CD4-positive, alpha-beta T cell (primary cell): ENCODE measurements at regions not wholly inside any gene's neighbourhood (a gene's known extent, or its start where the extent isn't known, plus 50 kb on each side); places are given as distances from the start of the nearest gene placed in this dataset.
"Not testable (repeated sequence)": the region's sequence is repeated elsewhere in the genome, so short reads cannot be mapped to it uniquely, and the experiment has no call there.

Experiments used
- ATAC-seq: fragments of 200-7000 bp; cut with Tn5 transposase; one replicate; pipeline ENCODE4 v1.10.0; 2022; ENCODE audit warnings: mild to moderate bottlenecking; ENCODE audit not compliant: poor library complexity
- CTCF ChIA-PET: fragments of 350-600 bp; sonication (Branson Sonifier 250); formaldehyde crosslinking; loops from one replicate; lab custom pipeline; 2021; ENCODE audit warnings: antibody characterized with exemption, inconsistent platforms; lab: Charles Lee
- POLR2A ChIA-PET: fragments of 350-600 bp; sonication (Branson Sonifier 250); formaldehyde crosslinking; loops from one replicate; lab custom pipeline; 2021; ENCODE audit warnings: antibody characterized with exemption, inconsistent platforms; lab: Charles Lee
- DNase-seq, 14 experiments: peaks; one replicate each; pipeline ENCODE4 v3.0.0-alpha.2; 2013 to 2020; ENCODE audit warnings: mixed read lengths in 2 of 14
- H3K27ac ChIP-seq, 2 donors: one replicate each; pipeline versions ENCODE4 v1.5.1 to v1.7.0; 2013; ENCODE audit warnings: low read length in 2 of 2, low read depth in 1 of 2, mild to moderate bottlenecking in 1 of 2
- H3K27me3 ChIP-seq, 2 experiments: 1 replicate in 1 of 2; 2 replicates in 1 of 2; pipeline versions ENCODE4 v1.6.1 to v1.7.0; 2013; ENCODE audit warnings: low read length in 2 of 2, control low read depth in 1 of 2, mild to moderate bottlenecking in 1 of 2, moderate library complexity in 1 of 2; ENCODE audit not compliant: insufficient read depth in 2 of 2, control insufficient read depth in 1 of 2
- H3K36me3 ChIP-seq: one replicate; pipeline ENCODE4 v1.6.1; 2013; ENCODE audit warnings: low read length, control low read depth; ENCODE audit not compliant: insufficient read depth
- H3K4me1 ChIP-seq: one replicate; pipeline ENCODE4 v1.6.1; 2013; ENCODE audit warnings: low read length, control low read depth; ENCODE audit not compliant: insufficient read depth
- H3K4me3 ChIP-seq: one replicate; pipeline ENCODE4 v1.5.1; 2013; ENCODE audit warnings: mild to moderate bottlenecking, low read length, moderate library complexity
- H3K9me3 ChIP-seq, 2 experiments: 1 replicate in 1 of 2; 2 replicates in 1 of 2; pipeline versions ENCODE4 v1.6.1 to v1.7.0; 2013; ENCODE audit warnings: low read length in 2 of 2, mild to moderate bottlenecking in 2 of 2, control low read depth in 1 of 2, moderate library complexity in 1 of 2; ENCODE audit not compliant: control insufficient read depth in 1 of 2, insufficient read depth in 1 of 2
- H3K27ac Mint-ChIP-seq: one replicate; pipeline ENCODE4 v1.8.0; 2020; ENCODE audit warnings: mixed read lengths
- H3K27me3 Mint-ChIP-seq: one replicate; pipeline ENCODE4 v1.8.0; 2021; ENCODE audit warnings: mixed read lengths
- H3K36me3 Mint-ChIP-seq: one replicate; pipeline ENCODE4 v1.8.0; 2021; ENCODE audit warnings: low read depth, mixed read lengths
- H3K4me1 Mint-ChIP-seq: one replicate; pipeline ENCODE4 v1.8.0; 2021; ENCODE audit warnings: low read depth, mixed read lengths
- H3K4me3 Mint-ChIP-seq: one replicate; pipeline ENCODE4 v1.8.0; 2020; ENCODE audit warnings: mild to moderate bottlenecking, mixed read lengths
- H3K9me3 Mint-ChIP-seq: one replicate; pipeline ENCODE4 v1.8.0; 2020; ENCODE audit warnings: mixed read lengths
- CTCF ChIP-seq: fragments of 200-600 bp; IDR thresholded peaks from one replicate; pipeline ENCODE4 v1.8.0; 2022; ENCODE audit warnings: antibody characterized with exemption, mild to moderate bottlenecking
- intact Hi-C, 2 experiments: fragments of 100-400 bp; cut with DNase I in 1 of 2; cut with micrococcal nuclease in 1 of 2; formaldehyde crosslinking; loops; one replicate each; pipeline versions ENCODE4 v1.15.1 to v1.9.0; 2023 to 2025; cut with DNase I, micrococcal nuclease

DNA sequence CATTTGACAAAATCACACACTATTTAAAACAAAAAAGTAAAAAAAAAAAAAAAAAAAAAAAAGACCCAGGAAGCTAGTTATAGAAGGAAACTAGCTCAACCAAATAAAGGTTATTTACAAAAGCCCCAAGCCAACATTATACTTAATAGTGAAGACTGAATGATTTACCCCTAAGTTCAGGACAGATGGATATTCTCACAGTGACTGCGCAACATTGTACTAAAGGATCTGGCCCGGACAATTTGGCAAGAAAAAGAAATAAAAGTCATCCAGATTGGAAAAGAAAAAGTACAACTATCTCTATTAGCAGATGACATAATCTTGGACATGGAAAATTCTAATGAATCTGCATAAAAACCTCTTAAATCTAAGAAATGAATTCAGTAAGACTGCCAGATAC, 936.0 kb upstream of the ADAMTS5 start:
- H3K9me3 ChIP-seq, H3K4me3 Mint-ChIP-seq, DNase-seq, CTCF ChIA-PET, H3K27ac ChIP-seq, POLR2A ChIA-PET, H3K27me3 Mint-ChIP-seq, H3K27ac Mint-ChIP-seq, ATAC-seq, H3K4me1 Mint-ChIP-seq, H3K4me3 ChIP-seq, H3K27me3 ChIP-seq, intact Hi-C loops, H3K4me1 ChIP-seq, H3K9me3 Mint-ChIP-seq, H3K36me3 Mint-ChIP-seq, H3K36me3 ChIP-seq: not testable (repeated sequence)

DNA sequence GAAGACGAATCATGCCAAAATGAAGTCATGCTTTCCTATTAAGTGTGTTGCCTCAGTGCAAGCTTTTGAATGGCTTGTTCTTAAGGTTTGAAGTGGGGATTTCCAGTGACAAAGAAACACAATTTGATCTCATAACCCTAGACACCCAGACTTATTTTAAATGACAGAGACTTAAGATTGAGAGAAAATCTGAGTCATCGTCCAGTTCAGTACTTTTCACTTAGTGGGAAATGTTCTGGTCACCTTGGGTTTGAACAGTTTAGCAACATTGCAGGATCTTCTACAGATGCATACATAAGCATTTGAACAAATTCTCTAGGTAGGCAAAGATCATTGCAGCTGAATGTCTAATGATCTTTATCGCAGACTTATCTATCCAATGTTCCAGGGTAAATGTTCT, 926.7 kb upstream of the ADAMTS5 start:
- H3K36me3 Mint-ChIP-seq, H3K4me3 Mint-ChIP-seq, H3K4me1 ChIP-seq, DNase-seq, H3K4me3 ChIP-seq, H3K27me3 ChIP-seq, H3K9me3 ChIP-seq, H3K27ac Mint-ChIP-seq, POLR2A ChIA-PET, H3K27me3 Mint-ChIP-seq, H3K27ac ChIP-seq, H3K36me3 ChIP-seq, ATAC-seq, H3K4me1 Mint-ChIP-seq, CTCF ChIA-PET, H3K9me3 Mint-ChIP-seq, intact Hi-C loops: not testable (repeated sequence)

GRCh38 chr21:27891495-27891894, 924.6 kb upstream of the ADAMTS5 start:
- H3K4me3 ChIP-seq, H3K4me3 Mint-ChIP-seq, POLR2A ChIA-PET, intact Hi-C loops, ATAC-seq, CTCF ChIA-PET, H3K36me3 ChIP-seq, H3K27ac Mint-ChIP-seq, H3K36me3 Mint-ChIP-seq, DNase-seq, H3K4me1 Mint-ChIP-seq, H3K27ac ChIP-seq, H3K9me3 Mint-ChIP-seq, H3K4me1 ChIP-seq, H3K9me3 ChIP-seq, H3K27me3 Mint-ChIP-seq, H3K27me3 ChIP-seq: not testable (repeated sequence)

DNA sequence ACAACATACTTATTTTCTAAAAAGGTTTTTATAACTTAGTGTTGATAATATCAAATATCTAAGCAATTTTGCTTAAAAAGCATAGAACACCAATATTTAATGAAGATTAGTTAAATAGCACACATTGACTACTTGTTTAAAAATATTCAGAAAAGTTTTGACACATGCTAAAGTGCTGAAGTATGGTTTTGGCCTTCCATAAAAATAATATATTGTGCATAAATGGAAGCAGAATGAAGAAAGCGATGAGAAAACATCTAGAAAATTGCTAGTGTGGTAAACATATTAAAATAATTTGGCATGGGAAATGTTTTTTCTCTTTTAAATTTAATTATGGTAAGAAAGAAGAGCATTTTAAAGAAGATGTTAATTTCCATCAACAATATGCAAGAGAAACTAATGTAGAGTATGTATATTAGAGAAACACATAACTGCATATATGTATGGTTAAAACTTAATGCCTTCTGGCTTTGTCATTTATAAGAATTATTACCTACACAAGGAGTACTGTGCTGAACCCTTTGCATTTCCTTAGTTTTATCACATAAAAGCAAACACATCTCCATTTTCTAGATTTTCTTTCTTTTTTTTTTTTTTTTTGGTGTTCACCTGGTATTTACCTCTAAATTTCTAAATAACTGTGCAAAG, 921.0 kb upstream of the ADAMTS5 start:
- H3K4me3 Mint-ChIP-seq, H3K27ac ChIP-seq, H3K27me3 Mint-ChIP-seq, H3K27me3 ChIP-seq, H3K4me3 ChIP-seq, H3K27ac Mint-ChIP-seq, ATAC-seq, POLR2A ChIA-PET, intact Hi-C loops, DNase-seq, H3K4me1 Mint-ChIP-seq, H3K9me3 Mint-ChIP-seq, H3K36me3 Mint-ChIP-seq, H3K4me1 ChIP-seq, CTCF ChIA-PET, H3K36me3 ChIP-seq: not testable (repeated sequence)
- peaks cover 0 to 10% of the 10 kb centered on the region in 2 experiments for H3K9me3 ChIP-seq

DNA sequence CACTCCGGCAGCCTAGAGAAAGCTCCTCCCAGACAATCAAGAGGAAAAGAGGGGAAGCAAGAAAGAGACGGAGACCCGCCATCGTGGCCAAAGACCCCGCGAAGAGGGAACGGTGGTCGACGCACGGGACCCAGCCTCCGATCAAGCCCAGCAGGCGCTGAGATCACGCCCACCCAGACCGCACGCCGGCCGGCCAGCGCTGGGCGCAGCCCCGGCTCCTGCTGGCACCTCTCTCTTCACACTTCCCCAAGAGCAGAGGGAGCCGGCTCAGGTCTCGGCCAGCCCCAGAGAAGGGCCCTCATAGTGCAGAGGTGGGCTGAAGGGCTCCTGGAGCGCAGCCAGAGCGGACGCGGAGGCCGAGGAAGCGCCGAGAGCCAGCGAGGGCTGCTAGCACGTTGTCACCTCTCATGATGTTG, 918.4 kb upstream of the ADAMTS5 start:
- Histone ChIP-seq H3K4me1 (no peaks in the 10 kb centered on the region), H3K4me3 (no peak overlapping the region), H3K9me3 (peaks cover 0 to 10% of the 10 kb centered on the region in 2 experiments), H3K27ac (no peak overlapping the region), H3K36me3 (no peaks in the 10 kb centered on the region), H3K27me3 (no peaks in the 10 kb centered on the region)
- H3K27ac Mint-ChIP-seq, result no peak overlapping the region
- ATAC-seq, result no peak
- H3K36me3 Mint-ChIP-seq, result no peaks in the 10 kb centered on the region
- TF ChIP-seq CTCF, result no peak
- intact Hi-C loops, result no loop called here
- ChIA-PET CTCF (no interaction called here), POLR2A (no interaction called here)
- H3K9me3 Mint-ChIP-seq, result no peaks in the 10 kb centered on the region
- no peaks in the 10 kb centered on the region for H3K27me3 Mint-ChIP-seq
- H3K4me3 Mint-ChIP-seq, result no peak overlapping the region
- DNase-seq, result peak in 1 of 14 experiments; percentile 6
- H3K4me1 Mint-ChIP-seq, result no peaks in the 10 kb centered on the region

DNA sequence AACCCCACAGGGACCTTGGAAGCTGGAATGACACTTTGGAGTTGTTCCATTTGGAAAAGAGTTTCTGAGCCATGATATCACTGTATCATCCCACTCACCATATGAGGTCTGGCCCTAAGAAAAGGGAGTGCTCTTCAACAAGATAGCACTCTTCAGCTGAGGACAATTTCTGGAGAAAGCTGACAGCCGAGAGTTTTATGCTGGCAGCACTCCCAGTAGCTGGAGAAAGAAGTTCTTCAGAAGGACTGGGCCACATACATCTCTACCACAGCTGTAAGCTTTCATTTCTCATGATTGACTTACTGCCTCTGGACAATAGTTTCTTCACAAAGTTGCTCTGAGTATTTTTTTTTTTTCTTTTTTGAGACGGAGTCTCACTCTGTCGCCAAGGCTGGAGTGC, 914.4 kb upstream of the ADAMTS5 start:
- intact Hi-C loops, H3K36me3 ChIP-seq, CTCF ChIA-PET, H3K4me1 ChIP-seq, H3K36me3 Mint-ChIP-seq, H3K9me3 Mint-ChIP-seq, H3K4me3 ChIP-seq, H3K27me3 ChIP-seq, H3K4me1 Mint-ChIP-seq, H3K27me3 Mint-ChIP-seq, POLR2A ChIA-PET, H3K27ac ChIP-seq, DNase-seq, ATAC-seq, H3K4me3 Mint-ChIP-seq, H3K27ac Mint-ChIP-seq: not testable (repeated sequence)
- H3K9me3 ChIP-seq, result peaks cover 0 to 10% of the 10 kb centered on the region in 2 experiments
